ENCODE measurements at regions not wholly inside any gene's neighbourhood (a gene's known extent, or its start where the extent isn't known, plus 50 kb on each side); places are given as distances from the start of the nearest gene placed in this dataset.

GRCh38 chr1:191963781-191964455 is 194.3 kb upstream of the RGS18 start:
- TF ChIP-seq FOXM1 (IDR thresholded peaks at IDR 0.05; ENCODE audit: borderline replicate concordance): no peak
- no peak for TF ChIP-seq TARDBP (IDR thresholded peaks at IDR 0.05)
- no peak for TF ChIP-seq NFRKB (IDR thresholded peaks at IDR 0.05)
